ENCODE measurements at regions not wholly inside any gene's neighbourhood (a gene's known extent, or its start where the extent isn't known, plus 50 kb on each side); places are given as distances from the start of the nearest gene placed in this dataset.

GRCh38 chr13:63595811-63596210 is 2180.2 kb upstream of the PCDH20 start:
- H3K4me2 ChIP-seq (ENCODE audit: control insufficient read depth, insufficient read depth), result no peak overlapping the region
- H3K4me1 ChIP-seq (ENCODE audit: control insufficient read depth, insufficient read depth, low read length), result no peaks in the 10 kb centered on the region
- POLR2A ChIA-PET, result no interaction called here
- BruUV-seq (replicated peaks), result no TSS peak
- H4K20me1 ChIP-seq (ENCODE audit: control insufficient read depth, insufficient read depth), result no peaks in the 10 kb centered on the region
- DNase-seq (ENCODE audit: low read depth, low spot score) (no peak), FAIRE-seq (no peak), ATAC-seq (peak; percentile 40; the same call in 1 of the 3 replicates)
- H3K9me3 ChIP-seq (replicated peaks; ENCODE audit: control insufficient read depth, insufficient read depth, low read length), result no peaks in the 10 kb centered on the region
- H3K4me3 ChIP-seq, result no peak overlapping the region
- H3K79me2 ChIP-seq (ENCODE audit: control insufficient read depth, insufficient read depth, low read length), result no peaks in the 10 kb centered on the region
- CTCF ChIA-PET, result no interaction called here
- intact Hi-C loops (cut with micrococcal nuclease; ENCODE audit: unreplicated experiment), result no loop called here
- H3K36me3 ChIP-seq (ENCODE audit: control insufficient read depth in 2 of 2, insufficient read depth in 2 of 2, low read length in 1 of 2), result no peaks in the 10 kb centered on the region
- RAD21 ChIA-PET (ENCODE audit: unreplicated experiment), result no interaction called here
- SMC1A ChIA-PET (ENCODE audit: uncharacterized antibody, unreplicated experiment), result interaction anchor here (0.6 to 1.3 kb wide), 2 partner anchors 11 to 1314 kb away, joined by 3 to 4 read pairs; no protein-coding TSS in a partner anchor
- no peak overlapping the region for H3K9ac ChIP-seq (ENCODE audit: control insufficient read depth, insufficient read depth, low read length)
- no peak overlapping the region for H2AFZ ChIP-seq (ENCODE audit: control insufficient read depth, low read depth, low read length)
- no peaks in the 10 kb centered on the region for H3K27me3 ChIP-seq (replicated peaks in 1 of 2; ENCODE audit: control insufficient read depth in 2 of 2, insufficient read depth in 2 of 2, low read length in 1 of 2)
- no peak overlapping the region for H3K27ac ChIP-seq (ENCODE audit: control insufficient read depth, insufficient read depth)
- WGBS (ENCODE audit: insufficient coverage, insufficient replicate concordance, low lambda C conversion rate, missing lambda C conversion rate), result 29% methylated on average over 7 of the region's 7 CpGs
- in situ Hi-C loops (cut with MboI), result no loop called here
- TF ChIP-seq HDGF (IDR thresholded peaks at IDR 0.05), result no peak
- no peak for TF ChIP-seq RELB (IDR thresholded peaks at IDR 0.05; ENCODE audit: low read depth)
- TF ChIP-seq ZBTB40 (IDR thresholded peaks at IDR 0.05; ENCODE audit: borderline replicate concordance), result no peak
- no peak for TF ChIP-seq SMAD1 (IDR thresholded peaks at IDR 0.05; ENCODE audit: low read depth, partially characterized antibody)
- TF ChIP-seq ZNF207 (IDR thresholded peaks at IDR 0.05; ENCODE audit: borderline replicate concordance), result no peak
- no peak for TF ChIP-seq RUNX3 (IDR thresholded peaks at IDR 0.05; ENCODE audit: low read length)
- no peak for TF ChIP-seq SMARCA5 (IDR thresholded peaks at IDR 0.05)
- no peak for TF ChIP-seq ZNF687 (IDR thresholded peaks at IDR 0.05)
- no peak for TF ChIP-seq IRF5 (IDR thresholded peaks at IDR 0.05; ENCODE audit: borderline replicate concordance)
- TF ChIP-seq GATAD2B (conservative IDR thresholded peaks at IDR 0.05; ENCODE audit: low read depth), result no peak
- TF ChIP-seq SRF (IDR thresholded peaks at IDR 0.05; ENCODE audit: low read depth in 2 of 2, low read length in 2 of 2), result no peak
- no peak for TF ChIP-seq MTA3 (IDR thresholded peaks at IDR 0.05; ENCODE audit: borderline replicate concordance, low read length)
- no peak for TF ChIP-seq JUND (IDR thresholded peaks at IDR 0.05; ENCODE audit: low read depth, low read length)
- TF ChIP-seq FOXK2 (IDR thresholded peaks at IDR 0.05), result no peak
